Stimulated activated CD4-positive, alpha-beta T cell treated with anti-CD3 and anti-CD28 coated beads, Interleukin-1b, Interleukin-23, amount 100 ng/mL, for 1 hour (primary cell): ENCODE measurements at regions not wholly inside any gene's neighbourhood (a gene's known extent, or its start where the extent isn't known, plus 50 kb on each side); places are given as distances from the start of the nearest gene placed in this dataset.
"Not testable (repeated sequence)": the region's sequence is repeated elsewhere in the genome, so short reads cannot be mapped to it uniquely, and the experiment has no call there.

Source experiments
- DNase-seq, 2 donors: peaks; one replicate each; pipeline ENCODE4 v3.0.0-alpha.2; 2020; ENCODE audit warnings: low read depth in 2 of 2

GRCh38 chr6:4677011-4677750, 99.0 kb upstream of the CDYL start:
- DNase-seq, result no peak

GRCh38 chr6:4676016-4676415, 100.2 kb upstream of the CDYL start:
- DNase-seq, result no peak

- DNase-seq, result no peak
Measured at GRCh38 chr6:4675121-4675520, 101.1 kb upstream of the CDYL start.

GRCh38 chr6:4673861-4674260, 102.3 kb upstream of the CDYL start:
- no peak for DNase-seq

GRCh38 chr6:4672772-4673171, 103.4 kb upstream of the CDYL start:
- DNase-seq, result no peak

- no peak for DNase-seq
Measured at GRCh38 chr6:4671587-4672115, 104.6 kb upstream of the CDYL start.

GRCh38 chr6:4670824-4671409, 105.3 kb upstream of the CDYL start:
- DNase-seq, result no peak

- DNase-seq, result no peak
Measured at GRCh38 chr6:4670290-4670689, 105.9 kb upstream of the CDYL start.

- DNase-seq, result no peak
Measured at GRCh38 chr6:4668271-4669179, 107.7 kb upstream of the CDYL start.

- no peak for DNase-seq
Measured at GRCh38 chr6:4667591-4667990, 108.6 kb upstream of the CDYL start.

GRCh38 chr6:4666886-4667513, 109.2 kb upstream of the CDYL start:
- no peak for DNase-seq

GRCh38 chr6:4665489-4666417, 110.5 kb upstream of the CDYL start:
- no peak for DNase-seq

- DNase-seq, result no peak
Measured at GRCh38 chr6:4664911-4665310, 111.3 kb upstream of the CDYL start.

GRCh38 chr6:4664117-4664626, 112.0 kb upstream of the CDYL start:
- no peak for DNase-seq

GRCh38 chr6:4662886-4663285, 113.3 kb upstream of the CDYL start:
- DNase-seq, result no peak

- no peak for DNase-seq
Measured at GRCh38 chr6:4661391-4661790, 114.8 kb upstream of the CDYL start.

- DNase-seq, result no peak
Measured at GRCh38 chr6:4660377-4661321, 115.6 kb upstream of the CDYL start.

GRCh38 chr6:4659719-4660118, 116.5 kb upstream of the CDYL start:
- not testable (repeated sequence) for DNase-seq

- no peak for DNase-seq
Measured at GRCh38 chr6:4658486-4658885, 117.7 kb upstream of the CDYL start.
